GM19468 (cell line): ENCODE measurements at regions not wholly inside any gene's neighbourhood (a gene's known extent, or its start where the extent isn't known, plus 50 kb on each side); places are given as distances from the start of the nearest gene placed in this dataset.
"Not testable (repeated sequence)": the region's sequence is repeated elsewhere in the genome, so short reads cannot be mapped to it uniquely, and the experiment has no call there.

ENCODE experiments used
- ATAC-seq: cut with Tn5 transposase; IDR thresholded peaks from one replicate; pipeline ENCODE4 v1.9.1; 2021; ENCODE audit warnings: mild to moderate bottlenecking, moderate library complexity, moderate number of reproducible peaks; ENCODE audit not compliant: unreplicated experiment; ENCODE audit errors: extremely low read depth

- no peak for ATAC-seq
Observed at GRCh38 chr9:38342532-38342931, 50.0 kb upstream of the ALDH1B1 start.

DNA sequence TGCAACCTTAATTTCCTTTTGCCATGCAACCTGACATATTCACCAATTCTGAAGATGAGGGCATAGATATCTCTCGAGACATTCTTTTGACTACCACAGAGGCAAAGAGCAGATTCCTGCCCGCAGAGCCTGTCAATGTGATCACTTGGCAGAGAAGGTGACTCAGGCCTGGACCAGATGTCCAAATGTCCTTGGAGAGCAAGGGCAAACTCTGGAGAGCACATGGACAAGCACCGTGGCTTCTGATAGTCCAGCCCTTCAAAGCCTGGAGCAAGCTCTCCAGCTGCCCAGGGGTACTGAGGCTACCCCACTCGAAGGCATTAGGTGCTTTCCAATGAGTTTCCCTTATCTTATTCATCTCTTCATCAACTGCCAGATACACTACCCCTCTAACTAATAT, 50.4 kb upstream of the ALDH1B1 start:
- ATAC-seq, result no peak

DNA sequence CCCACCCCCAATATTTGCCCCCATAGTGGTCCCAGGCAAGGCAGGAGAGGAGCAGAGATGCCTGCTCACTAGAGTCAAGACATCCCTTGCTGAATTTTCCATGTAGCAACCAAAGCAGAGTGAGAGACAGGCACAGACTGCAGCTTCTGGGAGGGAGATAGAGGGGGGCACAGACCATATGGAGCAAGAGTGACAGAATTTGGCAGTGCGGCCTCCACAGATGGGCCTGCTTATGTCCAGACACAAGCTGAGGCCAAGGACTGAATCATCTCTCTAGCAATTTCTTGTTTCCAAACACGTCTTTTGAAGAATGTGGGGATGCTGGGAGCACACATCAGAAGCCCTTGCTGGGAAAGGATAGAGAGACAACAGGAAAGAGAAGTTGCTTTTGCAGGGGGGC, 53.0 kb upstream of the ALDH1B1 start:
- ATAC-seq, result no peak

DNA sequence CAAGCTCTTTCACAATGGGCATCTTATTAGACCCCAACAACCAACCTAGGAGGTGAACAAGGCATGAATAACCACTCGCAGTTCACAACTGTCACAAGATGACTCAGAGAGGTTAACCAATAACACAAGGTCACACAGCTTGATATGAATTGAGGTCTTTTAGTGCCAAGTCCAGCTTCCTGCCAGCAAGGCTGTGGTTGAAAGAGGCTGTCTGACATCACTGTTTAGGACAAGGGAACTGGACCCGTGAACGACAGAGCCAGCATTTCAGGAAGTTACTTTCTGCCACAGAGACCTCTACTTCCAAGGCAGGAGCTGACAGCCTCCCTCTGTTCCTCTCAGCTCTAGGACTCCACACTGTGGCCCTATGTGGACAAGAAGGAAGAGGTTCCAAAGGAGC, 53.4 kb upstream of the ALDH1B1 start:
- peak; percentile 77 for ATAC-seq

- no peak for ATAC-seq
Observed at GRCh38 chr9:38338342-38339018, 54.0 kb upstream of the ALDH1B1 start.

DNA sequence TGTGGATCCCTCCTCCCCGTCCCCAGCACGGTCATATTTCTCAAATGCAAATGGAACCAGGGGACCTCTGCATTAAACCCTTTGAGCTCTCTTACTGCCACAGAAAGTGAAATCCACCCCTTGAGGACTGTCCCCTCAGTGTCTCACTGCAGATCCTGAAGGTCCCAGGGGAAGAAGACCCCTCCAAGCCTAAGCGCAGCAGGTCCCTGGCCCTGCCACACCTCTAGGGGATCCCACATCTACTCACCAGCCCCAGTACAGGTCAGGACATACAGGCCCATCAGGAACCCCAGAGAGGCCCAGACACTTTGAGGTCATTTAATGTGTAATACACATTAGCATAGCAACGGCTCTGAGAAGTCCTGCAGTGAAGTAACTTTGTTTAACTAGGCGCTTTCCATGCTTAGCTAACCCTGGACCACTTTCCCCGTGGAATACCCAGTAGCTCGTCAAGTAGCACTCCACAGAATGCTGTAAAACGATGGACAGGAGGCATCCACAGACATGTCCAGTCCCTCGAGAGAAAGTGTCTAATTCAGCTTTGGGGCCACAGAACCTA, 54.7 kb upstream of the ALDH1B1 start:
- no peak for ATAC-seq

- no peak for ATAC-seq
Observed at GRCh38 chr9:38337181-38337580, 55.3 kb upstream of the ALDH1B1 start.

DNA sequence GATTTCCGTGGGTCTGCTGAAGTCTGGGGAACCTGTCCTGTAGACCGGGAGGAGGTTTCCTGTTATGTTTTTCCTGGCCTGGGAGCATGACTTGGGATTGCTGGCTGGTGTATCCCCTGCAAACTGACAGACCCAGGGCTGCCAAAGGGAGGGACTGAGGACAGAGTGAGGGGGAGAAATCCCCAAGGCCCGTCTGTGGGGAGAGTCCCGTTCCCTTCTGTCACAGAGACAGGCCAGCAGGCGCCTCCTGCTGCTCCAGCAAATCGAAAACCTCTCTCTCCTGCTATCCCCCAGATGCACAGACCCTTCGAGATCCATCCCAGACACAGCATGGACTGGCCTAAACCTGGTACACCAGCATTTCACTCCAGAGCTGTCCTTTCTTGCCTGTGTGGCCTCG, 56.2 kb upstream of the ALDH1B1 start:
- no peak for ATAC-seq

GRCh38 chr9:38335686-38336085, 56.8 kb upstream of the ALDH1B1 start:
- ATAC-seq, result no peak

- no peak for ATAC-seq
Observed at GRCh38 chr9:38334234-38334633, 58.3 kb upstream of the ALDH1B1 start.

DNA sequence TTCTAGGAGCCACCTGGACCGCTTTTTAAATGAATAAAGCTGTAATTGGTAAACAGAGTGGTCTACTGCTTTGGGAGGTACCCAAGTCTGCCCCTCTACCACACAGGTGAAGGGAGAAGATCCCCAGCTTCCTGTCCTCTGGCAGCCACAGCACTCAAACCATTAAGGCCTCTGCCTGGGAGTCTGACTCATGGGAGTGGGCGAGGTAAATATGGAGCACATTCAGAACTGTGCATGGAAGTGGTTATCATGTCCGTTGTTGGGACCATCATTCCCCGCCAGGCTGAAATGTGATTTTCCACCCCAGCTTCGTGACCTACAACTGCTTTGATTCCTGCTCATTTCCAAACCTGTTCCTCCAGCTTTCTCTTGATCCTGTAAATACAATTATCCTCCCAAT, 59.5 kb upstream of the ALDH1B1 start:
- no peak for ATAC-seq

DNA sequence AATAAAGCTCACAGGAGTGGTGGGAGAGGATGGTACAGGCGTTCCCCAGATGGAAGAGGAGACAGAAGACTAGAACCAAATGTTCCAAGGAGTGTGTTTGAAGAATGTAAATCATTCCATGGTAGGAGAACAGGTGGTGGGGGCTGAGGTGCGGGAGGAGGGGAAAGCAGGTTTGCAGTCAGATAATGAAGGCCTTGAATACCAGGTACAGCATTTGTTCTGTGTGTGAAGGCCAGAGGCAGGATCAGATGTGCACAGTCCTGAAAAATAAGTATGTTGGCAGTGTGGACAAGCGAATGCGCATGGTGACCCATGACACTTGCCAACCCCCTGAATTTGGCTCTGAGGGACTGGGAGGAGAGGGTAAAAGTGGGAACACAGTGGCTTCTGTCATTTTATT, 59.9 kb upstream of the ALDH1B1 start:
- no peak for ATAC-seq

GRCh38 chr9:38331141-38331540, 61.4 kb upstream of the ALDH1B1 start:
- ATAC-seq, result no peak

DNA sequence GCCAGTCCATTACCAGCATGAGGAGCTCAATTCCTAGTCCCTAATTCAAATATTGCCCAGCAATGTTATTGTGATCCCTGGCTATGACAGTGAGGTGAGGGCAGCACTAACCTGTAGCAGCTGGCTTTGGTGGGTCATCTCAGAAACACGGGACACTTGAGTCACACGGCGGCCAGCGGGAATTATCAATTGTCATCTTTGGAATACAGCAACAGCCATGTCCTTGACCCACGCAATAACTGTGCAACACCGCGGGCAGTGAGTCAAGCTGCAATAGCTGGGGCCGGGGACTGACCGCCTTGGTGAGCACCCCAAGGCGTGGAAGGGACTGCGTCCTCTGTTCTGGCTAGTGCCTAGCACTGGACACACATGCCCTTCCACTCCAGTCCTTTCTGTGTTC, 62.5 kb upstream of the ALDH1B1 start:
- ATAC-seq, result no peak

DNA sequence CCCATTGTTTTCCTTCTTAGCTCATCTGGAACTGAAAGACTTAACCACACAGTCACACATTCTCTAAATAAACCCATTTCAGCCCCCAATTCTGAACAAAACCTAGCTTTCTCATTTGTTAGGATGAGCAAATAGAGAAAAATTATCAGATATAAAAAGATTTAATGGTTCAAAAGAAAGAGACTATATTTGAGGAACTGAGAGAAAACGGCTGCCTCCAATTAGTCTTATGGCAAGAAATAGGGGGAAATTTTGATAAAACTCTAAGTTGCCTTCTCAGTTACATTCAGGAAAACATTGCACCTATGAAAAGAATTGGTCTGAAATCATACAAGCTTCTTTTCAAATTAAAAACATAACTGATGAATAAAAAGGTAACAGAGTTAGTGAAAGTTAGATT, 63.7 kb upstream of the ALDH1B1 start:
- ATAC-seq, result no peak

- ATAC-seq, result no peak
Observed at GRCh38 chr9:38326122-38326521, 66.4 kb upstream of the ALDH1B1 start.

- ATAC-seq, result not testable (repeated sequence)
Observed at GRCh38 chr9:38324213-38324612, 68.3 kb upstream of the ALDH1B1 start.

- no peak for ATAC-seq
Observed at GRCh38 chr9:38322937-38323336, 69.6 kb upstream of the ALDH1B1 start.

- no peak for ATAC-seq
Observed at GRCh38 chr9:38319496-38320173, 72.9 kb upstream of the ALDH1B1 start.

DNA sequence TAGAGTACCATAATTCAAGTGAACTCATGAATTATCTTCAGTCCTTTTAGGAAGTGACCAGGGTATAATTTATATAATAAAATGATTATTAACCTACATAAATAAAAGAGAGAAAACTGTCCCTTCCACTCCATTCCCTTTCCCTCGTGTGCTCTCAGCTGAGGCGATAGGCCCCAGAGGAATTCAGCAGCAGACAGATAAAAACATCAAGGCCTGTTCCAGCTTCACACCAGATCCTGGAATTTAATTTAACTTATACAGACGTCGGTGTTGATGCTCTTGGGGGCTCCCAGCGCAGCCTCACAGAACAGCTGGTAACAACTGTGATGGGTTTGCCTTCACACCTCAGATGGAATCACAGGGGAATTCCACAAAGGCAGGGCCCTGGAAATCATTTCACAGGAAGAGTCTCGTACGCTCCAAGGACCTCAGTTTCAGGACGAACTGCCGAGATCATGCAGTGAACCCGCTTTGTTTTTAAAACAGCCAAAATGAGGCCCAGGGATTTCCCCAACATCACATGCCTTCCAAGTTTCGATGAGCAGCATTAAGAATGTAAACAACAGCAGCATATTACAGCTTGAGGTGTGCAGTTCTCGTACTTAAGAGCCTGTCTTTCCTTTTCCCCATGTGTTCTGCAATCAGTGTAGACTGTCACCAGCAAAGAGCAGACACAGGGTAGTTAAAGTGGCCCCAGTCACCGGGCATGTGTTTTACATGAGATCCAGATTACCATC, 73.6 kb upstream of the ALDH1B1 start:
- peak; percentile 67 for ATAC-seq

GRCh38 chr9:38316166-38316780, 76.2 kb upstream of the ALDH1B1 start:
- ATAC-seq, result no peak
